ENCODE measurements at regions not wholly inside any gene's neighbourhood (a gene's known extent, or its start where the extent isn't known, plus 50 kb on each side); places are given as distances from the start of the nearest gene placed in this dataset.

GRCh38 chr6:1144842-1145767 is 166.8 kb upstream of the FOXQ1 start:
- DNase-seq (ENCODE audit: low spot score): no peak
- Histone ChIP-seq H3K4me2 (no peak overlapping the region), H3K27ac (no peak overlapping the region), H3F3A (ENCODE audit: low read depth) (no peaks in the 10 kb centered on the region), H3K36me3 (no peaks in the 10 kb centered on the region), H3K27me3 (no peaks in the 10 kb centered on the region), H3K9me3 (ENCODE audit: low read depth) (no peaks in the 10 kb centered on the region), H3K9ac (no peak overlapping the region), H2AFZ (replicated peaks) (no peak overlapping the region), H3K4me1 (no peaks in the 10 kb centered on the region), H3K4me3 (no peak overlapping the region), H3K79me2 (ENCODE audit: low read depth) (no peaks in the 10 kb centered on the region), H4K20me1 (ENCODE audit: low read depth) (no peaks in the 10 kb centered on the region)
- H3K27me3 Mint-ChIP-seq (ENCODE audit: insufficient read depth, low read depth): peaks cover 9% of the 10 kb centered on the region
- peaks cover 3% of the 10 kb centered on the region for H3K9me3 Mint-ChIP-seq
- H3K36me3 Mint-ChIP-seq: no peaks in the 10 kb centered on the region
- TF ChIP-seq EZH2phosphoT487 (IDR thresholded peaks at IDR 0.05): no peak
- no peak for TF ChIP-seq CTCF (IDR thresholded peaks at IDR 0.05)
- TF ChIP-seq EZH2 (IDR thresholded peaks at IDR 0.05): no peak
- no peak overlapping the region for H3K27ac Mint-ChIP-seq
- no peak overlapping the region for H3K4me3 Mint-ChIP-seq
- peaks cover 28% of the 10 kb centered on the region for H3K4me1 Mint-ChIP-seq

- TF ChIP-seq EZH2phosphoT487 (IDR thresholded peaks at IDR 0.05) (no peak), CTCF (IDR thresholded peaks at IDR 0.05) (no peak), EZH2 (IDR thresholded peaks at IDR 0.05) (no peak)
- no peaks in the 10 kb centered on the region for H4K20me1 ChIP-seq (ENCODE audit: low read depth)
- no peak for DNase-seq (ENCODE audit: low spot score)
- Mint-ChIP-seq H3K36me3 (no peaks in the 10 kb centered on the region), H3K27ac (no peak overlapping the region), H3K4me1 (peaks cover 28% of the 10 kb centered on the region), H3K27me3 (ENCODE audit: insufficient read depth, low read depth) (peaks cover 9% of the 10 kb centered on the region), H3K4me3 (no peak overlapping the region), H3K9me3 (peaks cover 8% of the 10 kb centered on the region)
- H3K4me3 ChIP-seq: no peak overlapping the region
- H3K27me3 ChIP-seq: no peaks in the 10 kb centered on the region
- no peaks in the 10 kb centered on the region for H3F3A ChIP-seq (ENCODE audit: low read depth)
- H3K36me3 ChIP-seq: no peaks in the 10 kb centered on the region
- no peak overlapping the region for H3K4me2 ChIP-seq
- no peak overlapping the region for H3K9ac ChIP-seq
- no peaks in the 10 kb centered on the region for H3K4me1 ChIP-seq
- no peak overlapping the region for H2AFZ ChIP-seq (replicated peaks)
- no peaks in the 10 kb centered on the region for H3K79me2 ChIP-seq (ENCODE audit: low read depth)
- no peaks in the 10 kb centered on the region for H3K9me3 ChIP-seq (ENCODE audit: low read depth)
- no peak overlapping the region for H3K27ac ChIP-seq
Measured at GRCh38 chr6:1143655-1144054, 168.2 kb upstream of the FOXQ1 start.

DNA sequence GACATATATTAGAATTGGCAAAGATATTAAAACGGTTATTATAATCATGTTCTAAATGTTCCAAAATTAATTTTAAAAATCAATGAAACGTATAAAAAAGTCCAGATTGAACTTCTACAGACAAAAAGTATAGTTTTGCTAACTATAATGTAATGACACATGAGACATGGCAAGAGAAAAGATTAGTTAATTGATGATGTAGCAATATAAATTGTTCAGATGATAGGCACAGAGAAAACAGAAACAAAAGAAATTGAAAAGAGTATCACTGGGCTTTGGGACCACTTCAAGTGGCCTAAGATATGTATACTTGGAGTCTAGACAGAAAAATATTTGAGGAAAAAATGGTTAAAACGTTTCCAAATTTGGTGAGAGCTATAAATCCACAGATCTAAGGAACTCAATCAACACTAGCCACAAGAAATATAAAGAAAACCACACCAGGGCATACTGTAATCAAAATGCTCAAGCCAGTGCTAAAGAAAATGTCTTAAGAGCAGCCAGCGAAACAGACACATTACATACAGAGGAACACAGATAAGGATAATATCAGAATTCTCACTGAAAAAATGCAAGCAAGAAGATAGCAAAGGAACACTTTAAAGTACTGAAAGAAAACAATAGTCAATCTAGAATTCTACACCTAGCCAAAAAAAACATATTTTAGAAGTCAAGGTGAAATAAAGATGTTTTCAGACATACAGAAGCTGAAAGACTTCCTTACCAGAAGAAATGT is 172.6 kb upstream of the FOXQ1 start:
- no peak overlapping the region for H3K27ac ChIP-seq
- Mint-ChIP-seq H3K9me3 (peaks cover 17% of the 10 kb centered on the region), H3K4me1 (peaks cover 12% of the 10 kb centered on the region), H3K27me3 (ENCODE audit: insufficient read depth, low read depth) (peaks cover 11% of the 10 kb centered on the region), H3K36me3 (no peaks in the 10 kb centered on the region), H3K4me3 (no peak overlapping the region), H3K27ac (no peak overlapping the region)
- no peak for DNase-seq (ENCODE audit: low spot score)
- H3K9me3 ChIP-seq (ENCODE audit: low read depth): no peaks in the 10 kb centered on the region
- H3K27me3 ChIP-seq: no peaks in the 10 kb centered on the region
- no peak overlapping the region for H3K4me3 ChIP-seq
- no peaks in the 10 kb centered on the region for H3K36me3 ChIP-seq
- no peak overlapping the region for H3K9ac ChIP-seq
- no peaks in the 10 kb centered on the region for H4K20me1 ChIP-seq (ENCODE audit: low read depth)
- no peak for TF ChIP-seq CTCF (IDR thresholded peaks at IDR 0.05)
- TF ChIP-seq EZH2phosphoT487 (IDR thresholded peaks at IDR 0.05): no peak
- no peak for TF ChIP-seq EZH2 (IDR thresholded peaks at IDR 0.05)
- no peaks in the 10 kb centered on the region for H3K4me1 ChIP-seq
- H3F3A ChIP-seq (ENCODE audit: low read depth): no peaks in the 10 kb centered on the region
- no peak overlapping the region for H3K4me2 ChIP-seq
- no peak overlapping the region for H2AFZ ChIP-seq (replicated peaks)
- H3K79me2 ChIP-seq (ENCODE audit: low read depth): no peaks in the 10 kb centered on the region
